ENCODE measurements at regions not wholly inside any gene's neighbourhood (a gene's known extent, or its start where the extent isn't known, plus 50 kb on each side); places are given as distances from the start of the nearest gene placed in this dataset.
A peak's percentile ranks its signal among the peaks of the same experiment; 100 is the strongest.

- no peaks in the 10 kb centered on the region for H3K9me3 ChIP-seq
- H3K4me1 ChIP-seq: peaks cover 42 to 43% of the 10 kb centered on the region in 2 donors
- intact Hi-C loops (cut with DNase I; ENCODE audit: low total_unique reads): no loop called here
- TF ChIP-seq POLR2A (IDR thresholded peaks at IDR 0.05): no peak
- H3K27me3 ChIP-seq: no peaks in the 10 kb centered on the region
- no peaks in the 10 kb centered on the region for H3K36me3 ChIP-seq
- DNase-seq: peak; percentile 44 to 65
- no peak overlapping the region for H3K4me3 ChIP-seq
- peak overlapping the region; percentile 65 to 81 (median 68) for H3K27ac ChIP-seq
- ATAC-seq: peak; percentile 48 to 49
- in situ Hi-C loops (cut with MboI; ENCODE audit: low sequenced_read_pairs in 4 of 4): loop anchor here in 2 of 4 donors (10.0 kb wide), 1 partner anchor 275 kb away; no protein-coding TSS in a partner anchor
Observed at GRCh38 chr2:42959234-42960001, 167.0 kb upstream of the HAAO start.

- no peak for DNase-seq
- no peaks in the 10 kb centered on the region for H3K36me3 ChIP-seq
- in situ Hi-C loops (cut with MboI; ENCODE audit: low sequenced_read_pairs in 4 of 4) (loop anchor here in 2 of 4 donors (10.0 kb wide), 1 partner anchor 276 kb away; no protein-coding TSS in a partner anchor), intact Hi-C loops (cut with DNase I; ENCODE audit: low total_unique reads) (no loop called here)
- H3K27me3 ChIP-seq: no peaks in the 10 kb centered on the region
- no peak for TF ChIP-seq POLR2A (IDR thresholded peaks at IDR 0.05)
- peaks cover 40 to 41% of the 10 kb centered on the region in 2 donors for H3K4me1 ChIP-seq
- no peaks in the 10 kb centered on the region for H3K9me3 ChIP-seq
- no peak overlapping the region for H3K4me3 ChIP-seq
- peak overlapping the region; percentile 65 to 81 (median 68) for H3K27ac ChIP-seq
- no peak for ATAC-seq
Observed at GRCh38 chr2:42958741-42959233, 166.4 kb upstream of the HAAO start.

- intact Hi-C loops (cut with DNase I; ENCODE audit: low total_unique reads): no loop called here
- Histone ChIP-seq H3K27me3 (no peaks in the 10 kb centered on the region), H3K9me3 (no peaks in the 10 kb centered on the region), H3K4me1 (peaks cover 39 to 47% of the 10 kb centered on the region in 2 donors), H3K4me3 (no peak overlapping the region), H3K27ac (peak overlapping the region in 3 of 4 donors; percentile 65 to 81 (median 71)), H3K36me3 (no peaks in the 10 kb centered on the region)
- DNase-seq: no peak
- in situ Hi-C loops (cut with MboI; ENCODE audit: low sequenced_read_pairs in 4 of 4): loop anchor here in 2 of 4 donors (10.0 kb wide), 1 partner anchor 277 kb away; no protein-coding TSS in a partner anchor
- ATAC-seq: no peak
- no peak for TF ChIP-seq CTCF (IDR thresholded peaks at IDR 0.05 in 4 of 5, conservative IDR thresholded peaks at IDR 0.05 in 1 of 5)
- TF ChIP-seq POLR2A (IDR thresholded peaks at IDR 0.05): no peak
Observed at GRCh38 chr2:42957861-42958301, 165.5 kb upstream of the HAAO start.

- Histone ChIP-seq H3K4me1 (peaks cover 33 to 45% of the 10 kb centered on the region in 2 donors), H3K36me3 (no peaks in the 10 kb centered on the region), H3K27me3 (no peaks in the 10 kb centered on the region), H3K9me3 (no peaks in the 10 kb centered on the region), H3K27ac (peak overlapping the region in 2 of 4 donors; percentile 65 to 71), H3K4me3 (no peak overlapping the region)
- TF ChIP-seq CTCF (IDR thresholded peaks at IDR 0.05 in 4 of 5, conservative IDR thresholded peaks at IDR 0.05 in 1 of 5) (no peak), POLR2A (IDR thresholded peaks at IDR 0.05) (no peak)
- intact Hi-C loops (cut with DNase I; ENCODE audit: low total_unique reads) (no loop called here), in situ Hi-C loops (cut with MboI; ENCODE audit: low sequenced_read_pairs in 4 of 4) (loop anchor here in 2 of 4 donors (10.0 kb wide), 1 partner anchor 278 kb away; no protein-coding TSS in a partner anchor)
- ATAC-seq: no peak
- no peak for DNase-seq
Observed at GRCh38 chr2:42957109-42957860, 164.9 kb upstream of the HAAO start.

- no peaks in the 10 kb centered on the region for H3K27me3 ChIP-seq
Observed at GRCh38 chr2:42954227-42954962, 162.0 kb upstream of the HAAO start.

More at GRCh38 chr2:42954227-42954962, 162.0 kb upstream of the HAAO start:
- H3K4me3 ChIP-seq: no peak overlapping the region
- no peaks in the 10 kb centered on the region for H3K9me3 ChIP-seq
- H3K36me3 ChIP-seq: no peaks in the 10 kb centered on the region
- TF ChIP-seq CTCF (IDR thresholded peaks at IDR 0.05 in 4 of 5, conservative IDR thresholded peaks at IDR 0.05 in 1 of 5) (no peak), POLR2A (IDR thresholded peaks at IDR 0.05) (no peak)
- intact Hi-C loops (cut with DNase I; ENCODE audit: low total_unique reads) (no loop called here), in situ Hi-C loops (cut with MboI; ENCODE audit: low sequenced_read_pairs in 4 of 4) (loop anchor here in 2 of 4 donors (10.0 kb wide), 1 partner anchor 280 kb away; no protein-coding TSS in a partner anchor)
- peak in 1 of 2 donors; percentile 26 for DNase-seq
- ATAC-seq: peak in 1 of 2 donors; percentile 23
- peaks cover 26 to 40% of the 10 kb centered on the region in 2 donors for H3K4me1 ChIP-seq
- peak overlapping the region; percentile 7 to 64 (median 57) for H3K27ac ChIP-seq

Measured in gastrocnemius medialis (tissue), 4 donors.